SH-SY5Y (cell line): ENCODE measurements at regions not wholly inside any gene's neighbourhood (a gene's known extent, or its start where the extent isn't known, plus 50 kb on each side); places are given as distances from the start of the nearest gene placed in this dataset.

Source experiments
- GATA2 ChIP-seq: IDR thresholded peaks from 2 replicates; pipeline ENCODE4 v1.6.1; 2011; ENCODE audit warnings: mild to moderate bottlenecking, low read depth, low read length
- GATA3 ChIP-seq: IDR thresholded peaks from 2 replicates; pipeline ENCODE4 v1.6.1; 2011; ENCODE audit warnings: low read depth, mild to moderate bottlenecking, low read length, moderate library complexity

GRCh38 chr13:74778946-74779345 lies 644.7 kb upstream of the KLF12 start:
- TF ChIP-seq GATA2 (no peak), GATA3 (no peak)
